ENCODE measurements at regions not wholly inside any gene's neighbourhood (a gene's known extent, or its start where the extent isn't known, plus 50 kb on each side); places are given as distances from the start of the nearest gene placed in this dataset.

DNA sequence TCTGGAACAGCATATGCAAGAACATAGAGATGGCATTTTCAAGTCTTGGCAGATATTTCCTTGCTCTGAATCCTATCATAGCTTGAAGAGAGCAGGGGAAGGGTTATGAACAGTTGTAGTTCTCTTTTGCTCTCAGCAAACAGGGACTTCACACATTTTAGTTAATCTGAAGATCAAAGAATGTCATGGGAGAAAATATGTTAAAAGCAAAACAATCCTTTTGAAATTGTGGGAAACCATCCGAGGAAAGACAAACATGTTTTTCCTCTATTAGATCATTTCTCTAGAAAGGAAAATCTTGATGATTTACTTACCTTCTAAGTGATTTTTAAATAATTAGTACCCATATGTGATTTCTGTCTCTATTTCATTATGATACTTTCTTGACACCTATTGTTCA is 77.8 kb upstream of the DCBLD2 start:
- 40 to 56% (median 53%) methylated on average over 1 of the region's 1 CpG for WGBS, 5 donors
- H3K27ac ChIP-seq, result no peak overlapping the region

DNA sequence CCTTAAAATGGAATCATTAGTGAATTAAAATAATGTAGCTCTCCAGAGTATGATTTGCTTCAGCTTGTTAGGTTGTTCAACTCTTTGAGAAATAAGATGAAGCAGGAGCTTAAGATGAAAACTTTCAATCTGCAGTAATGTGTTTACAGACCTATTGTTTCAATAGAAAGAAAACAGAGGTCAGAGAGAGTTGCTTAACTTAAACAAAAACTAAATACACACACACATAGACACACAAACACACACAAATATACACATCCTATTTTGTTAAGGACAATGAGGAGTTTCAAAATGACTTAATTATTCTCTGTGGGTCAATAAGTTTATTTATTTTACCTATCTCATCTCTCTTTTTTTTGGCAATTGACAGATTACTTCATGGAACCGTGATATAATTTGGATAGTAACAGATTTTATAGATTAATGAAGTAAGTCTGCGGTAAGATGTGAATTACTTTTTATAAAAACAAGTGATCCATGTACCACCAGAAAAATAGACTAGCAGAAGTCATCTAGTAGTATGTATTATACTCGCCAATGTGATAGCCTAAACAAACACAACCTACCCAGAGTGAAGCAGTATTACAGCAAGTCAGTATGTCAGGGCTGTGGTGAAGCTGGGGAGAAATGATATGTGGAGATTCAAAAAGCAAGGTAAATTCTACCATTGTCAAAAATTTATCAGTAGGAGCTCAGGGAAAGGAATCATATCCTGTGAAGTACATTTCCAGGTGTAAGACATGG is 76.7 kb upstream of the DCBLD2 start:
- Histone ChIP-seq H3K4me3 (no peak overlapping the region), H3K27me3 (no peaks in the 10 kb centered on the region), H3K27ac (no peak overlapping the region), H3K9me3 (no peaks in the 10 kb centered on the region), H3K4me1 (no peaks in the 10 kb centered on the region), H3K36me3 (no peaks in the 10 kb centered on the region)
- DNase-seq, result no peak
- no peak for TF ChIP-seq POLR2A (IDR thresholded peaks at IDR 0.05)
- TF ChIP-seq POLR2AphosphoS5 (IDR thresholded peaks at IDR 0.05), result no peak
- TF ChIP-seq, protein P1, sequence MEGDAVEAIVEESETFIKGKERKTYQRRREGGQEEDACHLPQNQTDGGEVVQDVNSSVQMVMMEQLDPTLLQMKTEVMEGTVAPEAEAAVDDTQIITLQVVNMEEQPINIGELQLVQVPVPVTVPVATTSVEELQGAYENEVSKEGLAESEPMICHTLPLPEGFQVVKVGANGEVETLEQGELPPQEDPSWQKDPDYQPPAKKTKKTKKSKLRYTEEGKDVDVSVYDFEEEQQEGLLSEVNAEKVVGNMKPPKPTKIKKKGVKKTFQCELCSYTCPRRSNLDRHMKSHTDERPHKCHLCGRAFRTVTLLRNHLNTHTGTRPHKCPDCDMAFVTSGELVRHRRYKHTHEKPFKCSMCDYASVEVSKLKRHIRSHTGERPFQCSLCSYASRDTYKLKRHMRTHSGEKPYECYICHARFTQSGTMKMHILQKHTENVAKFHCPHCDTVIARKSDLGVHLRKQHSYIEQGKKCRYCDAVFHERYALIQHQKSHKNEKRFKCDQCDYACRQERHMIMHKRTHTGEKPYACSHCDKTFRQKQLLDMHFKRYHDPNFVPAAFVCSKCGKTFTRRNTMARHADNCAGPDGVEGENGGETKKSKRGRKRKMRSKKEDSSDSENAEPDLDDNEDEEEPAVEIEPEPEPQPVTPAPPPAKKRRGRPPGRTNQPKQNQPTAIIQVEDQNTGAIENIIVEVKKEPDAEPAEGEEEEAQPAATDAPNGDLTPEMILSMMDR (IDR thresholded peaks at IDR 0.05), result no peak
- TF ChIP-seq EP300 (IDR thresholded peaks at IDR 0.05), result no peak
- 29 to 54% (median 38%) methylated on average over 3 of the region's 3 CpGs for WGBS, 5 donors
- intact Hi-C loops (cut with DNase I; ENCODE audit: low total_unique reads), result no loop called here

More for the DNA sequence above, 77.8 kb upstream of the DCBLD2 start:
- Histone ChIP-seq H3K4me3 (no peak overlapping the region), H3K9me3 (no peaks in the 10 kb centered on the region), H3K27me3 (no peaks in the 10 kb centered on the region), H3K36me3 (no peaks in the 10 kb centered on the region), H3K4me1 (no peaks in the 10 kb centered on the region)
- intact Hi-C loops (cut with DNase I; ENCODE audit: low total_unique reads), result no loop called here
- TF ChIP-seq EP300 (IDR thresholded peaks at IDR 0.05) (no peak), POLR2A (IDR thresholded peaks at IDR 0.05) (no peak), POLR2AphosphoS5 (IDR thresholded peaks at IDR 0.05) (no peak)
- TF ChIP-seq, protein P1 (IDR thresholded peaks at IDR 0.05), result no peak
- DNase-seq, result no peak

DNA sequence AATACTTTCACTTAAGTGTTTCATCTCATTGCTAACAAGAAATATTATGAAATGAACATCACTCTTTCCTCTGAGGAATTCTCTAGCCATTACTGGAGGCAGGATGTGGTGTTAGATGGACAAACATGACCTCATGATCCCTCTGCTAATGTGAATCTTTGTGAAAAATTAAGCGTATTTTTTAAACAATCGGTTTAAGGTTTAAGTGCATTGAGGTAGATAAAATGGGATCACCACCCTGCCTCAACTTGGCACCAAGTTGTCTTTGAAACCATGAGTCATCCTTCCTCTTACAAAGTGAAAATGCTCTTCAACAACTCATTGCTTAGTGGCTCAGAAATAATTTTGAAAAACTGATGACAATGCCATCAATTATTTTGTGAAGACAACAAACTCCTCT is 76.0 kb upstream of the DCBLD2 start:
- Histone ChIP-seq H3K27me3 (no peaks in the 10 kb centered on the region), H3K36me3 (no peaks in the 10 kb centered on the region), H3K27ac (no peak overlapping the region), H3K9me3 (no peaks in the 10 kb centered on the region), H3K4me1 (no peaks in the 10 kb centered on the region), H3K4me3 (no peak overlapping the region)
- TF ChIP-seq, protein P1 (IDR thresholded peaks at IDR 0.05), result no peak
- TF ChIP-seq POLR2A (IDR thresholded peaks at IDR 0.05), result no peak
- TF ChIP-seq EP300 (IDR thresholded peaks at IDR 0.05), result no peak
- no peak for TF ChIP-seq POLR2AphosphoS5 (IDR thresholded peaks at IDR 0.05)
- WGBS, 5 donors, result 42 to 55% (median 47%) methylated on average over 2 of the region's 2 CpGs
- no peak for DNase-seq
- intact Hi-C loops (cut with DNase I; ENCODE audit: low total_unique reads), result no loop called here

DNA sequence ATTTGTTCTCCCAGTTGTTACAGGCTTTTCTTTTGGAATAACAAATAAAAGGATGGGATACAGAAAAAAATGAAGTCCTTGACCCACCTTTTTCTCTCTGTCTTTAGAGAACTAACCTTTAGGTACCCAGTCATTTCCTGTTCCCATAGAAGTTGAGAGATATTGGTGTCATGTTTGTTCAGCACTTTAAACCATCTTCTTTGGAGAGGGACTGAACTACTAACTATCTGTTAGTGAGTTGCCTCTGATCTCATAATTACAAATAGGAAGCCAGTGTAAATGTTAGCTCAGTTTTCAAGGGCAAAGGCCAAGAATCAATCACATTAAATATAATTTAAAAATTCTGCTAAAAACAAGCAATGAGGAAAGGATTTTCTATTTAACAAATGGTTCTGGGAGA is 72.9 kb upstream of the DCBLD2 start:
- Histone ChIP-seq H3K9me3 (no peaks in the 10 kb centered on the region), H3K4me1 (no peaks in the 10 kb centered on the region), H3K27ac (no peak overlapping the region), H3K27me3 (no peaks in the 10 kb centered on the region), H3K36me3 (no peaks in the 10 kb centered on the region), H3K4me3 (no peak overlapping the region)
- intact Hi-C loops (cut with DNase I; ENCODE audit: low total_unique reads), result no loop called here
- DNase-seq, result no peak
- TF ChIP-seq, protein P1 (IDR thresholded peaks at IDR 0.05), result no peak
- TF ChIP-seq POLR2AphosphoS5 (IDR thresholded peaks at IDR 0.05) (no peak), POLR2A (IDR thresholded peaks at IDR 0.05) (no peak), EP300 (IDR thresholded peaks at IDR 0.05) (no peak)

All from stomach (tissue), 8 donors.